ENCODE measurements at regions not wholly inside any gene's neighbourhood (a gene's known extent, or its start where the extent isn't known, plus 50 kb on each side); places are given as distances from the start of the nearest gene placed in this dataset.

DNA sequence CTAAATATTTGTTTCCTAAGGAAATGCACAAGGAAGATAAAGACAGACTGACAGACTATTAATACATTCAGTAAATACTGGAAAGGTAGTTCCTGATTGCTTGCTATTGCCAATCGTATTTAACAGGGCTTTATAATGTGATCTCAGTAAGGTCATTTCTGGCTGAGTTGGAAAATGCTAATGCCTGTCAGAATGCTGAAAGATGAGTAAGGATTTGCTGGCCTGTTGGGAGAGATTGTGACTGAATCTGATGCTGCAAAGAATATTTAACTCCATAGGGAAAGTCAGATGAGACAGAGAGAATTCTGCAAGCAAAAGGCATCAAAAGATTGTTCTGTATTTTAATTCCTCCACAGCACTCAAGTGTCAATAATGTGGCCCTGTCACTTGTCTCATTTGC is 169.0 kb downstream of the BEND2 start:
- TF ChIP-seq CTCF (conservative IDR thresholded peaks at IDR 0.05 in 1 of 2, IDR thresholded peaks at IDR 0.05 in 1 of 2; ENCODE audit: low read depth in 1 of 2, low read length in 2 of 2) (no peak), EZH2 (IDR thresholded peaks at IDR 0.05; ENCODE audit: low read length, missing control alignments) (no peak)

Measured in fibroblast of lung (primary cell).